ENCODE measurements at regions not wholly inside any gene's neighbourhood (a gene's known extent, or its start where the extent isn't known, plus 50 kb on each side); places are given as distances from the start of the nearest gene placed in this dataset.
"Not testable (repeated sequence)": the region's sequence is repeated elsewhere in the genome, so short reads cannot be mapped to it uniquely, and the experiment has no call there.

- FAIRE-seq: no peak
Observed at GRCh38 chr4:64821219-64821976, 412.1 kb upstream of the TECRL start.

GRCh38 chr4:64814616-64815015 lies 405.4 kb upstream of the TECRL start:
- FAIRE-seq: no peak

GRCh38 chr4:64807821-64808220 lies 398.6 kb upstream of the TECRL start:
- FAIRE-seq: no peak

GRCh38 chr4:64799751-64800150 lies 390.5 kb upstream of the TECRL start:
- no peak for FAIRE-seq

GRCh38 chr4:64798828-64799227 lies 389.6 kb upstream of the TECRL start:
- not testable (repeated sequence) for FAIRE-seq

- FAIRE-seq: no peak
Observed at GRCh38 chr4:64796581-64796980, 387.3 kb upstream of the TECRL start.

GRCh38 chr4:64784125-64784524 lies 374.9 kb upstream of the TECRL start:
- no peak for FAIRE-seq

GRCh38 chr4:64781737-64782326 lies 372.6 kb upstream of the TECRL start:
- no peak for FAIRE-seq

- FAIRE-seq: no peak
Observed at GRCh38 chr4:64780664-64781063, 371.4 kb upstream of the TECRL start.

- no peak for FAIRE-seq
Observed at GRCh38 chr4:64777286-64777685, 368.0 kb upstream of the TECRL start.

GRCh38 chr4:64776820-64777219 lies 367.6 kb upstream of the TECRL start:
- FAIRE-seq: no peak

- FAIRE-seq: no peak
Observed at GRCh38 chr4:64774626-64775025, 365.4 kb upstream of the TECRL start.

- FAIRE-seq: no peak
Observed at GRCh38 chr4:64771149-64771548, 361.9 kb upstream of the TECRL start.

GRCh38 chr4:64767547-64767946 lies 358.3 kb upstream of the TECRL start:
- FAIRE-seq: no peak

GRCh38 chr4:64766565-64766964 lies 357.3 kb upstream of the TECRL start:
- no peak for FAIRE-seq

GRCh38 chr4:64756016-64756415 lies 346.8 kb upstream of the TECRL start:
- FAIRE-seq: no peak

- FAIRE-seq: no peak
Observed at GRCh38 chr4:64747919-64748715, 338.9 kb upstream of the TECRL start.

- no peak for FAIRE-seq
Observed at GRCh38 chr4:64738240-64738639, 329.0 kb upstream of the TECRL start.

GRCh38 chr4:64737854-64738138 lies 328.5 kb upstream of the TECRL start:
- FAIRE-seq: not testable (repeated sequence)

GRCh38 chr4:64737026-64737853 lies 328.0 kb upstream of the TECRL start:
- FAIRE-seq: no peak

- FAIRE-seq: no peak
Observed at GRCh38 chr4:64729561-64729960, 320.3 kb upstream of the TECRL start.

GRCh38 chr4:64727960-64728359 lies 318.7 kb upstream of the TECRL start:
- no peak for FAIRE-seq

- not testable (repeated sequence) for FAIRE-seq
Observed at GRCh38 chr4:64727391-64727790, 318.1 kb upstream of the TECRL start.
